OCI-LY3 (cell line): ENCODE measurements at regions not wholly inside any gene's neighbourhood (a gene's known extent, or its start where the extent isn't known, plus 50 kb on each side); places are given as distances from the start of the nearest gene placed in this dataset.
"Not testable (repeated sequence)": the region's sequence is repeated elsewhere in the genome, so short reads cannot be mapped to it uniquely, and the experiment has no call there.

Experiments
- H2AFZ ChIP-seq: fragments of 200-600, 300-600 bp; shearing (Covaris generic); 2 replicates; pipeline ENCODE4 v1.6.0; 2014; ENCODE audit warnings: antibody characterized with exemption, low read depth, low read length
- H3K27ac ChIP-seq: fragments of 200-600, 300-600 bp; sonication (generic); 2 replicates; pipeline ENCODE4 v1.5.1; 2014; ENCODE audit warnings: mild to moderate bottlenecking, low read length, moderate library complexity, mixed read lengths
- H3K27me3 ChIP-seq: fragments of 200-600, 300-600 bp; sonication (generic); 2 replicates; pipeline ENCODE4 v1.6.1; 2014; ENCODE audit warnings: low read depth, low read length, mixed read lengths
- H3K36me3 ChIP-seq: fragments of 200-600, 300-600 bp; sonication (generic); replicated peaks from 2 replicates; pipeline ENCODE3; 2014; ENCODE audit warnings: low read depth, low read length, mixed read lengths
- H3K4me1 ChIP-seq: fragments of 300-600, 200-600 bp; sonication (generic); 2 replicates; pipeline ENCODE4 v1.6.1; 2014; ENCODE audit warnings: low read length, mixed read lengths
- H3K4me2 ChIP-seq: fragments of 200-600, 300-600 bp; sonication (generic); 2 replicates; pipeline ENCODE4 v1.6.1; 2014; ENCODE audit warnings: low read length, mixed read lengths
- H3K4me3 ChIP-seq: fragments of 300-600, 200-600 bp; sonication (generic); 2 replicates; pipeline ENCODE4 v1.5.1; 2014; ENCODE audit warnings: antibody characterized with exemption, mild to moderate bottlenecking, low read length, moderate library complexity
- H3K79me2 ChIP-seq: fragments of 300-600, 200-600 bp; shearing (Covaris generic); 2 replicates; pipeline ENCODE4 v1.6.1; 2014; ENCODE audit warnings: mild to moderate bottlenecking, low read length, mixed read lengths
- H3K9ac ChIP-seq: fragments of 300-600, 200-600 bp; shearing (Covaris generic); 2 replicates; pipeline ENCODE4 v1.6.0; 2014; ENCODE audit warnings: mild to moderate bottlenecking, low read length, moderate library complexity
- H3K9me3 ChIP-seq: fragments of 200-600, 300-600 bp; shearing (Covaris generic); 2 replicates; pipeline ENCODE4 v1.6.1; 2014; ENCODE audit warnings: low read length, mixed read lengths; ENCODE audit not compliant: insufficient read depth
- H4K20me1 ChIP-seq: fragments of 200-600, 300-600 bp; sonication (generic); 2 replicates; pipeline ENCODE4 v1.6.1; 2016; ENCODE audit warnings: low read length, mixed read lengths; ENCODE audit not compliant: insufficient read depth
- EZH2phosphoT487 ChIP-seq: fragments of 200-600 bp; shearing (Covaris generic); IDR thresholded peaks from 2 replicates; pipeline ENCODE4 v1.6.1; 2018; ENCODE audit warnings: antibody characterized with exemption, mixed run types, low read depth
- TF ChIP-seq, protein P1 (sequence below): fragments of 200-600, 300-600 bp; sonication (generic); IDR thresholded peaks from 2 replicates; pipeline ENCODE4 v1.5.1; 2014; ENCODE audit warnings: antibody characterized with exemption, low read length, low read depth

DNA sequence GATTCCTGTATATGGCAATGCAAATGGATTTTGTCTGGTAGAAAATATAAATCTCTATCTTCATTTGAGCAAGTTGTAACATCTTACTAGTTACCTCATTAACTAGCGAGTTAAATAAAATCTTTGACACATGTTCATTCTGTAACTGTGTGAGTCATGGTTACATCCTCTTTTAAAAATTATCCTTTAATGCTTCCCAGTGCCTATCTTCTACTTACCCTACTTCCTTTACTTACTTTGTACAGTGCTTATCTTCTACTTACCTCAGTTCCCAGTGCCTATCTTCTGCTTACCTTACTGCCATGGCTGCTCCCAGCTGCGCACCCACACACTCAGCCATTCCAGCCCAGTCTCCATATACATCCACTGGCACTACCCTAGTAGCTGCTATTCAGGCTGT lies 71.9 kb upstream of the GOLGA8B start:
- Histone ChIP-seq H3K9me3 (no peaks in the 10 kb centered on the region), H3K36me3 (no peaks in the 10 kb centered on the region), H3K27ac (no peak overlapping the region), H3K9ac (no peak overlapping the region), H3K27me3 (peaks cover 1% of the 10 kb centered on the region; the same call in 1 of the 2 replicates), H4K20me1 (no peaks in the 10 kb centered on the region), H3K4me1 (peaks cover 13% of the 10 kb centered on the region), H3K4me2 (no peak overlapping the region), H3K4me3 (no peak overlapping the region), H2AFZ (no peak overlapping the region), H3K79me2 (no peaks in the 10 kb centered on the region)
- TF ChIP-seq, protein P1, sequence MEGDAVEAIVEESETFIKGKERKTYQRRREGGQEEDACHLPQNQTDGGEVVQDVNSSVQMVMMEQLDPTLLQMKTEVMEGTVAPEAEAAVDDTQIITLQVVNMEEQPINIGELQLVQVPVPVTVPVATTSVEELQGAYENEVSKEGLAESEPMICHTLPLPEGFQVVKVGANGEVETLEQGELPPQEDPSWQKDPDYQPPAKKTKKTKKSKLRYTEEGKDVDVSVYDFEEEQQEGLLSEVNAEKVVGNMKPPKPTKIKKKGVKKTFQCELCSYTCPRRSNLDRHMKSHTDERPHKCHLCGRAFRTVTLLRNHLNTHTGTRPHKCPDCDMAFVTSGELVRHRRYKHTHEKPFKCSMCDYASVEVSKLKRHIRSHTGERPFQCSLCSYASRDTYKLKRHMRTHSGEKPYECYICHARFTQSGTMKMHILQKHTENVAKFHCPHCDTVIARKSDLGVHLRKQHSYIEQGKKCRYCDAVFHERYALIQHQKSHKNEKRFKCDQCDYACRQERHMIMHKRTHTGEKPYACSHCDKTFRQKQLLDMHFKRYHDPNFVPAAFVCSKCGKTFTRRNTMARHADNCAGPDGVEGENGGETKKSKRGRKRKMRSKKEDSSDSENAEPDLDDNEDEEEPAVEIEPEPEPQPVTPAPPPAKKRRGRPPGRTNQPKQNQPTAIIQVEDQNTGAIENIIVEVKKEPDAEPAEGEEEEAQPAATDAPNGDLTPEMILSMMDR = no peak
- no peak for TF ChIP-seq EZH2phosphoT487

GRCh38 chr15:34654625-34655024 lies 71.2 kb upstream of the GOLGA8B start:
- Histone ChIP-seq H3K27ac (no peak overlapping the region), H3K4me3 (no peak overlapping the region), H3K36me3 (no peaks in the 10 kb centered on the region), H4K20me1 (no peaks in the 10 kb centered on the region), H3K4me2 (no peak overlapping the region), H3K9ac (no peak overlapping the region), H3K4me1 (peaks cover 13% of the 10 kb centered on the region), H3K27me3 (no peaks in the 10 kb centered on the region), H3K9me3 (no peaks in the 10 kb centered on the region), H2AFZ (no peak overlapping the region), H3K79me2 (no peaks in the 10 kb centered on the region)
- TF ChIP-seq EZH2phosphoT487 = no peak
- TF ChIP-seq, protein P1 = no peak

DNA sequence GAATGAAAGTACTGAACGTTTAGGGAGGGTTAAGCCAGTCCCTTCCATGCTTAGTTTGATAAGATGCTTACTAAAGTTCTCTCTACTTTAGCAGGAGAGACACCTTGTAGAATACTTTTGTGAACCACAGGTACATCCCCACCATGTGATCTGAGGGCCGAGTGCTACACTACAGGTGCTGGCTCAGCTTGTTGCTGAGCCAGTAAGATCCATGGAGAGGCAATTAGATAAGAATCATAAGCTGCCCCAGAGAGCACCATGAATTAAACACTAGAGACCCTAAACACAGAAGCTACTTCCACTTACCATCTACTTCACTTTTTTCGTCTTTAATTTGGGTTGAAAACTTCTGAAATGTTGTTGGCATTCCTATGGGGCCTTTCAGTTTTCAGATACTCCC lies 70.5 kb upstream of the GOLGA8B start:
- Histone ChIP-seq H3K4me2 (no peak overlapping the region), H3K27ac (no peak overlapping the region), H3K9me3 (no peaks in the 10 kb centered on the region), H3K4me3 (no peak overlapping the region), H3K4me1 (peaks cover 13% of the 10 kb centered on the region), H3K36me3 (no peaks in the 10 kb centered on the region), H3K9ac (no peak overlapping the region), H3K79me2 (no peaks in the 10 kb centered on the region), H2AFZ (no peak overlapping the region), H3K27me3 (no peaks in the 10 kb centered on the region), H4K20me1 (no peaks in the 10 kb centered on the region)
- TF ChIP-seq EZH2phosphoT487 = no peak
- TF ChIP-seq, protein P1 = no peak

- H3K9me3 ChIP-seq, H3K27me3 ChIP-seq, H3K36me3 ChIP-seq, H4K20me1 ChIP-seq, H3K27ac ChIP-seq, H3K9ac ChIP-seq, H2AFZ ChIP-seq, H3K4me3 ChIP-seq, H3K4me2 ChIP-seq, H3K79me2 ChIP-seq: not testable (repeated sequence)
- peaks cover 13% of the 10 kb centered on the region for H3K4me1 ChIP-seq
Measured at GRCh38 chr15:34653326-34653725, 69.9 kb upstream of the GOLGA8B start.

- TF ChIP-seq EZH2phosphoT487 = no peak
- TF ChIP-seq, protein P1 = no peak
- no peak overlapping the region for H3K9ac ChIP-seq
- H3K27ac ChIP-seq = no peak overlapping the region
- no peak overlapping the region for H3K4me2 ChIP-seq
- H3K4me3 ChIP-seq = no peak overlapping the region
- no peaks in the 10 kb centered on the region for H4K20me1 ChIP-seq
- H3K79me2 ChIP-seq = no peaks in the 10 kb centered on the region
- H3K4me1 ChIP-seq = peaks cover 13% of the 10 kb centered on the region
- no peaks in the 10 kb centered on the region for H3K27me3 ChIP-seq
- no peak overlapping the region for H2AFZ ChIP-seq
- H3K36me3 ChIP-seq = no peaks in the 10 kb centered on the region
- H3K9me3 ChIP-seq = no peaks in the 10 kb centered on the region
Measured at GRCh38 chr15:34652726-34653033, 69.2 kb upstream of the GOLGA8B start.
